ENCODE measurements at regions not wholly inside any gene's neighbourhood (a gene's known extent, or its start where the extent isn't known, plus 50 kb on each side); places are given as distances from the start of the nearest gene placed in this dataset.

DNA sequence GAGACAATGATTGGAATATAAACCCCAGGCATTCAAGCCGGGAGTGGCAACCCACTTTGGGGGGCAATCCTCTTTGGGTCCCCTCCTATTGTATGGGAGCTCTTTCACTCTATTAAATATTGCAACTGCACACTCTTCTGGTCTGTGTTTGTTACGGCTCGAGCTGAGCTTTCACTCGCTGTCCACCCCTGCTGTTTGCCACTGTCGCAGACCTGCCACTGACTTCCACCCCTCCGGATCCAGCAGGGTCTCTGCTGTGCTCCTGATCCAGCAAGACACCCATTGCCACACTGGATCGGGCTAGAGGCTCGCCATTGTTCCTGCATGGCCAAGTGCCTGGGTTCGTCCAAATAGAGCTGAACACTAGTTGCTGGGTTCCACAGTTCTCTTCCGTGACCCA, 222.8 kb upstream of the MANEA start:
- Histone ChIP-seq H3K9ac (ENCODE audit: low read depth, low read length) (no peak overlapping the region), H3K4me2 (ENCODE audit: low read depth, low read length) (no peak overlapping the region), H2BK120ac (ENCODE audit: low read depth, low read length) (no peak overlapping the region), H2AK5ac (ENCODE audit: low read depth, low read length) (no peak overlapping the region), H2AFZ (replicated peaks; ENCODE audit: low read length, poor library complexity) (no peak overlapping the region), H3K4me3 (ENCODE audit: insufficient read depth, low read depth, low read length) (no peak overlapping the region), H2BK20ac (ENCODE audit: low read depth, low read length) (no peak overlapping the region), H3K4ac (ENCODE audit: low read depth, low read length) (no peak overlapping the region), H4K91ac (ENCODE audit: insufficient read depth, low read depth, low read length) (no peak overlapping the region), H3K27me3 (ENCODE audit: control insufficient read depth, insufficient read depth, low read length) (no peaks in the 10 kb centered on the region), H3K9me3 (ENCODE audit: control insufficient read depth, insufficient read depth, low read length) (no peaks in the 10 kb centered on the region), H3K9me1 (ENCODE audit: insufficient read depth, low read length) (no peaks in the 10 kb centered on the region), H4K8ac (ENCODE audit: low read depth in 2 of 2, low read length in 2 of 2) (no peak overlapping the region), H3K27ac (ENCODE audit: insufficient read depth, low read length) (no peak overlapping the region), H3K14ac (replicated peaks; ENCODE audit: low read depth, low read length) (no peak overlapping the region), H3K18ac (ENCODE audit: low read depth, low read length) (no peak overlapping the region), H3K36me3 (ENCODE audit: control insufficient read depth, insufficient read depth, low read length) (no peaks in the 10 kb centered on the region), H3K23ac (ENCODE audit: low read depth, low read length) (no peak overlapping the region), H2BK15ac (ENCODE audit: low read depth, low read length) (no peak overlapping the region), H2BK5ac (ENCODE audit: low read depth, low read length, poor library complexity, severe bottlenecking) (no peak overlapping the region), H3K4me1 (ENCODE audit: control insufficient read depth, insufficient read depth, low read length) (no peaks in the 10 kb centered on the region), H2AK9ac (replicated peaks; ENCODE audit: low read depth, low read length, poor library complexity) (no peak overlapping the region), H3K56ac (ENCODE audit: extremely low read depth, insufficient read depth, low read length) (no peak overlapping the region), H4K20me1 (ENCODE audit: insufficient read depth, low read length) (no peaks in the 10 kb centered on the region), H3K79me1 (ENCODE audit: low read depth in 1 of 2, low read length in 2 of 2) (no peaks in the 10 kb centered on the region), H4K5ac (ENCODE audit: low read depth, low read length) (no peak overlapping the region)
- dilution Hi-C loops (cut with HindIII; ENCODE audit: low sequenced_read_pairs, unreplicated experiment): no loop called here
- ChIA-PET POLR2A (ENCODE audit: unreplicated experiment) (no interaction called here), CTCF (no interaction called here)
- TF ChIP-seq SMC3 (IDR thresholded peaks at IDR 0.05; ENCODE audit: low read depth, low read length): no peak
- no peak for TF ChIP-seq MXI1 (IDR thresholded peaks at IDR 0.05; ENCODE audit: borderline replicate concordance, low read depth, low read length)
- TF ChIP-seq MAFK (IDR thresholded peaks at IDR 0.05; ENCODE audit: low read depth, low read length): no peak
- no peak for TF ChIP-seq RFX5 (IDR thresholded peaks at IDR 0.05; ENCODE audit: low read depth, low read length)
- TF ChIP-seq RCOR1 (IDR thresholded peaks at IDR 0.05; ENCODE audit: insufficient replicate concordance, low read length): no peak
- TF ChIP-seq, protein P1, sequence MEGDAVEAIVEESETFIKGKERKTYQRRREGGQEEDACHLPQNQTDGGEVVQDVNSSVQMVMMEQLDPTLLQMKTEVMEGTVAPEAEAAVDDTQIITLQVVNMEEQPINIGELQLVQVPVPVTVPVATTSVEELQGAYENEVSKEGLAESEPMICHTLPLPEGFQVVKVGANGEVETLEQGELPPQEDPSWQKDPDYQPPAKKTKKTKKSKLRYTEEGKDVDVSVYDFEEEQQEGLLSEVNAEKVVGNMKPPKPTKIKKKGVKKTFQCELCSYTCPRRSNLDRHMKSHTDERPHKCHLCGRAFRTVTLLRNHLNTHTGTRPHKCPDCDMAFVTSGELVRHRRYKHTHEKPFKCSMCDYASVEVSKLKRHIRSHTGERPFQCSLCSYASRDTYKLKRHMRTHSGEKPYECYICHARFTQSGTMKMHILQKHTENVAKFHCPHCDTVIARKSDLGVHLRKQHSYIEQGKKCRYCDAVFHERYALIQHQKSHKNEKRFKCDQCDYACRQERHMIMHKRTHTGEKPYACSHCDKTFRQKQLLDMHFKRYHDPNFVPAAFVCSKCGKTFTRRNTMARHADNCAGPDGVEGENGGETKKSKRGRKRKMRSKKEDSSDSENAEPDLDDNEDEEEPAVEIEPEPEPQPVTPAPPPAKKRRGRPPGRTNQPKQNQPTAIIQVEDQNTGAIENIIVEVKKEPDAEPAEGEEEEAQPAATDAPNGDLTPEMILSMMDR (conservative IDR thresholded peaks at IDR 0.05; ENCODE audit: low read depth, low read length): no peak
- no peak for TF ChIP-seq POLR2A (IDR thresholded peaks at IDR 0.05; ENCODE audit: low read depth, low read length)
- TF ChIP-seq CHD1 (IDR thresholded peaks at IDR 0.05; ENCODE audit: low read depth, low read length): no peak
- DNase-seq (no peak), ATAC-seq (ENCODE audit: low read depth) (no peak)
- 61% methylated on average over 8 of the region's 10 CpGs; no CpG with 5 or more reads in 1 of the 2 experiments for WGBS, 2 experiments (ENCODE audit: extremely low coverage in 2 of 2, insufficient read length in 1 of 2)
- no TSS peak for BruUV-seq (replicated peaks)
- intact Hi-C loops (cut with micrococcal nuclease): loop anchor here (5.0 kb wide), 1 partner anchor 152 kb away; no protein-coding TSS in a partner anchor
- in situ Hi-C loops (cut with MboI; ENCODE audit: low sequenced_read_pairs): loop anchor here (25.0 kb wide), 1 partner anchor 1708 kb away; no protein-coding TSS in a partner anchor

All from IMR-90 (cell line).